ENCODE measurements at regions not wholly inside any gene's neighbourhood (a gene's known extent, or its start where the extent isn't known, plus 50 kb on each side); places are given as distances from the start of the nearest gene placed in this dataset.

- TF ChIP-seq SIN3A (IDR thresholded peaks at IDR 0.05; ENCODE audit: borderline replicate concordance, low read depth, low read length) (no peak), ZNF275 (CRISPR knock-in tag; IDR thresholded peaks at IDR 0.05; ENCODE audit: borderline replicate concordance) (no peak), HNRNPK (IDR thresholded peaks at IDR 0.05; ENCODE audit: low read depth, low read length, poor library complexity, severe bottlenecking) (no peak)
These were observed 185.2 kb upstream of the CADPS start for GRCh38 chr3:63060412-63060811.
